MCF 10A (cell line): ENCODE measurements at regions not wholly inside any gene's neighbourhood (a gene's known extent, or its start where the extent isn't known, plus 50 kb on each side); places are given as distances from the start of the nearest gene placed in this dataset.

Experiments used
- BruUV-seq: library from RNA; stranded (reverse); fragments of 400-500 nt; replicated peaks from 2 replicates; lab custom pipeline; 2021; lab: Mats Ljungman, UMichigan
- CTCF ChIA-PET: fragments of 300-600 bp; sonication (Branson Sonifier 250); formaldehyde crosslinking; extraction: SDS; loops from one replicate; lab custom pipeline; 2021; ENCODE audit warnings: antibody characterized with exemption, inconsistent platforms; lab: Yijun Ruan, JAX
- POLR2A ChIA-PET: fragments of 300-600, 350-650 bp; sonication (Branson Sonifier 250); formaldehyde crosslinking; extraction: SDS; loops from one replicate; lab custom pipeline; 2020; ENCODE audit warnings: antibody characterized with exemption, inconsistent platforms; lab: Yijun Ruan, JAX
- DNase-seq: peaks from one replicate; pipeline ENCODE4 v3.0.0-alpha.2; 2018; ENCODE audit not compliant: unreplicated experiment
- H3K27ac Mint-ChIP-seq: one replicate; pipeline ENCODE4 v1.8.0; 2022; ENCODE audit warnings: mild to moderate bottlenecking, low read depth, mixed read lengths; ENCODE audit not compliant: unreplicated experiment
- H3K27me3 Mint-ChIP-seq: one replicate; pipeline ENCODE4 v1.8.0; 2022; ENCODE audit warnings: mixed read lengths; ENCODE audit not compliant: insufficient read depth, unreplicated experiment
- H3K36me3 Mint-ChIP-seq: one replicate; pipeline ENCODE4 v1.8.0; 2022; ENCODE audit warnings: mild to moderate bottlenecking, moderate library complexity, mixed read lengths; ENCODE audit not compliant: insufficient read depth, unreplicated experiment
- H3K4me1 Mint-ChIP-seq: one replicate; pipeline ENCODE4 v1.8.0; 2022; ENCODE audit warnings: mixed read lengths; ENCODE audit not compliant: insufficient read depth, unreplicated experiment
- H3K4me3 Mint-ChIP-seq: one replicate; pipeline ENCODE4 v1.8.0; 2022; ENCODE audit warnings: mild to moderate bottlenecking, moderate library complexity, mixed read lengths; ENCODE audit not compliant: unreplicated experiment
- H3K9me3 Mint-ChIP-seq: one replicate; pipeline ENCODE4 v1.8.0; 2022; ENCODE audit warnings: mixed read lengths; ENCODE audit not compliant: unreplicated experiment
- CTCF ChIP-seq: fragments of 200-600 bp; IDR thresholded peaks from one replicate; pipeline ENCODE4 v1.8.0; 2022; ENCODE audit warnings: antibody characterized with exemption, mild to moderate bottlenecking; ENCODE audit not compliant: unreplicated experiment
- intact Hi-C: fragments of 100-400 bp; cut with micrococcal nuclease; formaldehyde crosslinking; loops from 2 replicates; pipeline ENCODE4 v1.14.1; 2022

- DNase-seq = no peak
- H3K4me3 Mint-ChIP-seq = no peak overlapping the region
- H3K27me3 Mint-ChIP-seq = no peaks in the 10 kb centered on the region
- H3K36me3 Mint-ChIP-seq = no peaks in the 10 kb centered on the region
- no peak overlapping the region for H3K27ac Mint-ChIP-seq
- ChIA-PET POLR2A (interaction anchor here (0.6 to 2.3 kb wide), 7 partner anchors 10 to 725 kb away, joined by 3 to 7 read pairs (median 3); no protein-coding TSS in a partner anchor), CTCF (interaction anchor here (0.6 kb wide), 1 partner anchor 65 kb away, joined by 3 read pairs; no protein-coding TSS in a partner anchor)
- intact Hi-C loops = no loop called here
- no peak for TF ChIP-seq CTCF
- BruUV-seq = no TSS peak
- no peaks in the 10 kb centered on the region for H3K9me3 Mint-ChIP-seq
- H3K4me1 Mint-ChIP-seq = peaks cover 12% of the 10 kb centered on the region
Measured at GRCh38 chr6:154614101-154614500, 103.6 kb upstream of the CNKSR3 start.

GRCh38 chr6:154614641-154615040 lies 104.2 kb upstream of the CNKSR3 start:
- POLR2A ChIA-PET = interaction anchor here (2.3 kb wide), 2 partner anchors 9 to 106 kb away, joined by 6 to 7 read pairs; no protein-coding TSS in a partner anchor
- no TSS peak for BruUV-seq
- TF ChIP-seq CTCF = no peak
- H3K27me3 Mint-ChIP-seq = no peaks in the 10 kb centered on the region
- H3K9me3 Mint-ChIP-seq = no peaks in the 10 kb centered on the region
- no peak overlapping the region for H3K27ac Mint-ChIP-seq
- H3K4me1 Mint-ChIP-seq = peaks cover 12% of the 10 kb centered on the region
- intact Hi-C loops = loop anchor here (5.0 kb wide), 1 partner anchor 102 kb away; the partner anchor contains the start of gene CNKSR3
- CTCF ChIA-PET = no interaction called here
- H3K4me3 Mint-ChIP-seq = no peak overlapping the region
- no peaks in the 10 kb centered on the region for H3K36me3 Mint-ChIP-seq
- no peak for DNase-seq

- peak overlapping the region; percentile 17 for H3K4me3 Mint-ChIP-seq
- TF ChIP-seq CTCF = no peak
- BruUV-seq = no TSS peak
- ChIA-PET CTCF (interaction anchor here (0.9 kb wide), 1 partner anchor 61 kb away, joined by 3 read pairs; no protein-coding TSS in a partner anchor), POLR2A (interaction anchor here (1.3 to 2.3 kb wide), 2 partner anchors 8 to 105 kb away, joined by 4 to 6 read pairs; partner anchors contain the start of gene CNKSR3)
- intact Hi-C loops = loop anchor here (5.0 kb wide), 1 partner anchor 103 kb away; the partner anchor contains the start of gene CNKSR3
- H3K27ac Mint-ChIP-seq = peak overlapping the region; percentile 28
- H3K4me1 Mint-ChIP-seq = peaks cover 12% of the 10 kb centered on the region
- no peaks in the 10 kb centered on the region for H3K9me3 Mint-ChIP-seq
- H3K36me3 Mint-ChIP-seq = no peaks in the 10 kb centered on the region
- peak; percentile 86 for DNase-seq
- H3K27me3 Mint-ChIP-seq = no peaks in the 10 kb centered on the region
Measured at GRCh38 chr6:154615483-154616025, 105.1 kb upstream of the CNKSR3 start.

- no TSS peak for BruUV-seq
- no peaks in the 10 kb centered on the region for H3K36me3 Mint-ChIP-seq
- no peak for DNase-seq
- intact Hi-C loops = loop anchor here (5.0 kb wide), 1 partner anchor 105 kb away; the partner anchor contains the start of gene CNKSR3
- no peak overlapping the region for H3K27ac Mint-ChIP-seq
- no peaks in the 10 kb centered on the region for H3K9me3 Mint-ChIP-seq
- no peak overlapping the region for H3K4me3 Mint-ChIP-seq
- no peak for TF ChIP-seq CTCF
- ChIA-PET CTCF (no interaction called here), POLR2A (interaction anchor here (0.6 kb wide), 1 partner anchor 506 kb away, joined by 3 read pairs; no protein-coding TSS in a partner anchor)
- peaks cover 12% of the 10 kb centered on the region for H3K4me1 Mint-ChIP-seq
- H3K27me3 Mint-ChIP-seq = no peaks in the 10 kb centered on the region
Measured at GRCh38 chr6:154617175-154617574, 106.7 kb upstream of the CNKSR3 start.
